Stimulated activated CD4-positive, alpha-beta T cell treated with anti-CD3 and anti-CD28 coated beads, Interleukin-12 subunit alpha, Interleukin-12 subunit beta, amount 100 ng/mL, for 24 hours (primary cell): ENCODE measurements at regions not wholly inside any gene's neighbourhood (a gene's known extent, or its start where the extent isn't known, plus 50 kb on each side); places are given as distances from the start of the nearest gene placed in this dataset.

Source experiments
- DNase-seq, 2 experiments: peaks; one replicate each; pipeline ENCODE4 v3.0.0-alpha.2; 2020; ENCODE audit warnings: low read depth in 2 of 2

DNA sequence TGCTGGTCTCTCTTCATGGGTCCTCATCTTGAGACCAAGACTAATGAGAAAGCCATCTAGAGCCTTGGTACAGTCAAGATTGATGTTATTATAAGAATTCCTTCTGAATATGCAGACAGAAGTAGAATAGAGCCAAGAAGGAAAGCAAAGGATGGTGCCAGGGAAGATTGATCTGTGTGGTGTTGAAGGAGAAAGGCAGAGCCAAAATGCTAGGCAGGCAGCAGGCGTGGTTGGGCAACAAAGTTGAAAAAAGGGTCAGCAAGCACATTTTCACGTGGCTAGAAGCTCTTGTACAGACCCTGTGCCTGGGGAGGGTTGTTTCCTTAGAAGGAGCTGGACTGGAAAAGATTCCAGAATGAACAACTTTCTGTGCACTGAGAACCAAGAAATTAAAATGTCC is 319.7 kb upstream of the ARGLU1 start:
- DNase-seq, result no peak

DNA sequence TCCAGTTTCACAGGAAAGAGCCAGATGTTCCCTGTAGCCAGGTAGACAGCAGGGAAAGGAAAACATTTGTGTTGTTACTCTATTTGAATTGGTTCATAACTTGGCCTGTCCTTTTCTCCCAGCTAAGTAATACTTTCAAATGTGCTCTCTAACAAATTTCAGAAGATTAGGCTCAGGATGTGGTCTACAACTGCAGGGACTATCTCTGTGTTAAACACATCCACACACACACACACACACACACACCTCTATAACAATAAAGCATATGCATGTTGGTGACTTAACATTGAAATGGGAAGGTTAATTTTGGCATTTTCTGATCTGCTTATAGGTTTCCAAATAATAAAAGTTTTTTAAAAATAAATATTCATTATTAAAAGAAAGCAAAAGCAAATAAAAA is 316.0 kb upstream of the ARGLU1 start:
- DNase-seq, result no peak

DNA sequence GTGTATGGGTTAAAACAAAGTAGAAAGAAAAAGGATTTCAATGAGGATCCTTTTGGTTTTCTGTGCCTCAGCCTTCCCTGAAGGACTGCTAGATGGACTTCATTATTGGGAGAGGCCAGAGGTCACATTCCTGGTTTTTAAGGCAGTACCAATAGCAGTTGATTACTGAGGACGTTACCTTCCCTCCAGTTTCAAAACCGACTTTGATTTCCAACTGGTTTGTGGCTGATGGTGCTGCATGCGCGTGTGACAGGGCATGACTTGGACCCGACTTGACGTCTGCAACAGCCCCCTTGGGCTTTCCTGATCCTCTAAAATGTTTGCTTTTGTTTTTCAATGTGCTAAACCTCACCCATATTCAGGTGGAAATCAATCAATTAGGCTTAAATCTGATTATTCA is 314.3 kb upstream of the ARGLU1 start:
- DNase-seq, result no peak

DNA sequence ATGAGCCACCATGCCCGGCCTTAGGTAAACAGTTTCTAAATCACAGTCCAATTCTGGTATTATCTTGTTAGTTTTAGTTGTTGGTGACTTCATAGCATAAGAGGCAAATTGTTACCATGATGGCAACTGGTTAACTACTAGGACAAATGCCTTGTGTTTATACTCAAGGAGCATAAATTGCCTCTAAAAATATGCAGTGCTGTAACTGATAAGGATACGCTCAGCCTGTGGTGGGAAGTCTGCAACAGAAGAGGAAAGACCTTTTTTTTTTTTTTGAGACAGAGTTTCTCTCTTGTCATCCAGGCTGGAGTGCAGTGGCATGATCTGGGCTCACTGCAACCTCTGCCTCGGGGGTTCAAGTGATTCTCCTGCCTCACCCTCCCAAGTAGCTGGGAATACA is 311.9 kb upstream of the ARGLU1 start:
- no peak for DNase-seq

DNA sequence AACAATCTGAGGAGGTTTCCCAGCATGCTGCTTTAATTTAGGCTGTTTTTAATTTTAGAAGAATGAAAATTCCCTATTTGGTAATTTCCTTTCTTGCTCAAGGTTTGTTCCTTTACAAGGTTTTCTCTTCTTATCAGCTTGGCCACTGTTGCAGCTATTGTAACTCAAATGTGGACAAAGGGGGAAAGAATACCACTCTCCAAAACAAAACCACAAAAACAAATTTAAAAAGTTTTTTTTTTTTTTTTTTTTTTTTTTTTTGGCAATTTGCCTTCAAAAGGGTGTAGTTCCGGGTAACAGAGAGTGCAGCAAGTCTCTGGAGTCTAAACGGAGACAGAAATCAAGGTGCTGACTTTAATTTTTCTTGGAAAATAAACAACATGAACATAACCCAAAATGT is 306.4 kb upstream of the ARGLU1 start:
- DNase-seq, result no peak

DNA sequence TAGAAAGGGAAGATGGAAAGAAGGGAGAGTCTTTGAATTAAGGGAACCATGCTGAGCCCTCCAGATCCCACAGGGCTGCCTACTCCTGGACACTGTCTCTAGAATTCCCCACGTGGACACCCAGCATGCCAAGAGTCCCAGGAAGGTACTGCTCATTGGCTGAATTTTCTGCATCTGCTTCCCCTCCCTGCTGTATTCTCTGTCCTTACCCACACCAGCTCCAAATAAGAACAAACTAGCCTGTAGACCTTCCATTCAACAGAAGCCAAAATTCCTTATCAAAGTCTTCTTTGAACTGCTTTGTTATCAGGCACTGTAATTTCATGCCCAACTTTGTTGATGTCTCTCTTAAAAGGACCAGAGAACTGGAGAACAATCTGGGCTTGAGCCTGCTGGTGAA is 305.9 kb upstream of the ARGLU1 start:
- DNase-seq, result no peak

DNA sequence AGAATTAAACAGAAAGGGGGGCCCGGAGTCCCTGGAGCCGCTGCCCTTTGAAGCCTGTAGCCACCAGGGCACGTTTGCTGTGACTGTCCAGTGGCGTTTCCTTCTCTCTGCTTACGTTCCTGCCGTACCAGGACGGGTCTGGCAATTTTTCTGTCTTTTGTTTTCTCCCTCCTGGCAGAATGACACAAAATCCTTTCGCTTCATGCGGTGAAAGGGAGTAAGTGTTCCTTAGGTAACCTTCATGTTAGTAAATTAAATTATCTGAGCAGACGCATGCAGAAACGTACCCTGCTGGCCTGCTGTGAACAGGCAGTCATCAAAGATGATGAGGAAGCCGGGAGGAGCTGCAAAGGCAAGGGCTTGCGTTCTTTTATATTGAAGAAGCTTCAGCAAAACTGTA is 299.3 kb upstream of the ARGLU1 start:
- no peak for DNase-seq

DNA sequence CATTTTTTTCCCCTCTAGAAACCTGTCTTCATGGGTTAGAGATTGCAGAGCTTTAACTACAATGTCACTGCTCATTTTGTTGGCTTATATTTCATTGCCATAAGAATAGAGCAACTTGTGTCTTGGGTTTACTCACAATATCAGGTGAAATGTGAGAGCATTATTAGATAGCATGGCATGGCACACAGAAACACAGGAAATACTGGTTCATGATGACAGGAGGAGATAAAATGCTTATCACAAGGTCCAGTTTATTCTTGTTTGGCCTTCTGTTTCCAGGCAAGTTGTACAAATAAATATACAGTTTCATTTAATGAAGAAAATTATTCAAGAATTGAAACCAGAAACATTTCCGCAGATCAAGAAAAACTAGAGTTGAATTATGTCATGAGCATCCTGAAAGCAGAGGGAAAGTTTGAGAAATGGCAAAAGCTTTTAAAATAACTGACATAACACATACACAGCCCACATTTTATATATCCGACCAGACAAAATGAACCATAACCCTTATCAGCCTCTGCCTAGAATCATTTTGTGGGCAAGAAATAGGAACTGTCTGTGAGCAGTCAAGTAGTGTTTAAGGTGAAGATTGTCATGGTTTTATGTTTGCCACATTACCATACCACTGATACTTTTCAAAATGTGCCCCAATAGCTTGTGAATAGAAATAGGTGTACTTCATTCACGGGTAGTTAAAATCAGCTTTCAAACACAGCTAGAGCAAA is 297.9 kb upstream of the ARGLU1 start:
- no peak for DNase-seq

DNA sequence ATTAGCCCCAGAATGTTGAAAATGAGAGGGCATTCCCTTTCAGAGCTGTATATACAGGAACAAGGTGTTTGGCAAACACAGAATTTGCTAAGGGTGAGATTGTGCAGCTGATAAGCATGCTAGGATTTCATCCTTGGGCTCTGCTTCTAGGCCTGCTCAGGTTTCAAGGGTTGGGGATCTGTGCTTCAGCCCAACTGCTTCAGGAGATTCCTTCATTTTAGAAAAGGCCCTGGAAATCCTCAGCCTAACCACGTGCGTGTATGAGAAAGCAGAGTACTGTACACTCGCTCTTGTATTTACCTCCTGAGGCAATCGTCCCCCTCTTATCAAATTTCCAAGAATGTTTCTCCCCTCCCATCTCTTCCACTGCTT is 291.6 kb upstream of the ARGLU1 start:
- no peak for DNase-seq

DNA sequence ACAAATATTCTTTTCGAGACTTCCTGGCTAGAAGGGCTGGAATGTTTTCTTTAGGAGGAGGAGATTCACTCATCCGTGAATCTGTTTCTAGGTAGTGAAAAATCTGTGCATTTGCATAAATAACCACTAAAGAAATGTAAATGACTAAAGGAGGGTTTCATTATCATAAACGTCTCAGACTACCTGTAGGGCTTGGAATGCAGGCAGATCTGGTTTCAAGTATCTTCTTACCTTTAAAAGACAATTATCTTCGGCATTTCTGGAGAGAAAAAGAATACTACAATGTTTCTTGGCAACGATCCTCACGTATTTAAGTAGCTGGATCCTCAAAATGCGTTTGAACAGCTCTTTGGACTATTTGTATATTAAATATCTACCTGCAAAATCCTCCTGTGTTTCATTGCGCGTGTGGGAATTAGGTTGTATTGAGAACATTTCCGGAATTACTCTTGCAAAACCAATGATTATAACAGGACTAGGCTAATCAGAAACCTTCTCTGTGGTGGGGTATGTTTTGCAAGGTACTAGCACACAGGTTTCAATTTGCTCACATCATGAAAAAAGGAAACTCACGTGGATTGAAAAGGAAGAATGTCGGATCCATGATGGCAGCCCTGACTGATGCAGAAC is 291.1 kb upstream of the ARGLU1 start:
- DNase-seq, result no peak

DNA sequence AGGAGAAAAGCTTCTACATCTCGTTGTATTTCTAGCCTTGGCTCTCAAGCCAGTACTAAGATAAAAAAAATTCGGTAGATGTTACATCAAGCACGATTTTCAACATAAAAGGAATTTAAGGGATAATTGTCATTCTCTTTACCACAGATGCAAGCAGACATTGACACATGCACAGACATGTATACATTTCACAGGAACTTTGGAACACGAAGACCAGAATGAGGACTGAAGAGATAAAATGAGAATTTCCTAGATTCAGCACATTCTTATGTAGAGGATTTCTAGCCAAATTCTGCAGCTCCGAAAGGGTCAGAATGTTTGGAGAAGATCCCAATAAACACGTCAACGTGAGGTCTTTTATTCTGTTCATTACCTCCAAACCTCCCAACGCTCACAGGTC is 284.5 kb upstream of the ARGLU1 start:
- no peak for DNase-seq

DNA sequence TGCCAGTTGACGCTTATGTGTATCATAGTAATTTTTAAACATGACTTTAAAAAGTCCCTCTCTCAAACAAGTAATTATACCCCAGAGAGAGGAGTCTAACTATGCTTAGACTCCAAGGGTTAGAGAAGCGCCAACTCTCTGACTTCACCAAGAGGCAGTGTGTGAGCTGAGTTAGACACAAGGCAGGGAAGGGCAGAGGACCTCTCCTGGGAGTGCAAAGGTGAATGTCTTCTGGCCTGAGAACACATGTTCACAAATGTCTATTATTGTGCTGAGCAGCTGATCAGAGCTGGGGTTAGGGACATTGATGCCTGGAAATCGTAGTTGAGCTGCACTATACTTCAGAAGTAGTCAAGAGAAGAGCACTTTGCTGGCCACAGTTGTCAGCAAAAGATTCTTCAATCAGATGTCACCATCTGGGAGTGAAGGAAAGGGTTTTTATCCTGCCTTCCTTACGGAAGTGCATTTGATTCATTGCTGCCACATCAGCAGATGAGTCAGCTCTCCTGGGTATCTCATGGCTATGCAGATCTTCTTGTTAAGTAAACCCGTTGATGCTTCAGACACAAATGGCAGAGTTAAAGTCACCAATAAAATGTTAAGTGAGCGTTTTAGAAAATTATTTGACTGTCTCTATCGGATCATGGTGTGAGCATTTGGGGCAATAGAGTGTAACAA is 283.2 kb upstream of the ARGLU1 start:
- DNase-seq, result no peak

DNA sequence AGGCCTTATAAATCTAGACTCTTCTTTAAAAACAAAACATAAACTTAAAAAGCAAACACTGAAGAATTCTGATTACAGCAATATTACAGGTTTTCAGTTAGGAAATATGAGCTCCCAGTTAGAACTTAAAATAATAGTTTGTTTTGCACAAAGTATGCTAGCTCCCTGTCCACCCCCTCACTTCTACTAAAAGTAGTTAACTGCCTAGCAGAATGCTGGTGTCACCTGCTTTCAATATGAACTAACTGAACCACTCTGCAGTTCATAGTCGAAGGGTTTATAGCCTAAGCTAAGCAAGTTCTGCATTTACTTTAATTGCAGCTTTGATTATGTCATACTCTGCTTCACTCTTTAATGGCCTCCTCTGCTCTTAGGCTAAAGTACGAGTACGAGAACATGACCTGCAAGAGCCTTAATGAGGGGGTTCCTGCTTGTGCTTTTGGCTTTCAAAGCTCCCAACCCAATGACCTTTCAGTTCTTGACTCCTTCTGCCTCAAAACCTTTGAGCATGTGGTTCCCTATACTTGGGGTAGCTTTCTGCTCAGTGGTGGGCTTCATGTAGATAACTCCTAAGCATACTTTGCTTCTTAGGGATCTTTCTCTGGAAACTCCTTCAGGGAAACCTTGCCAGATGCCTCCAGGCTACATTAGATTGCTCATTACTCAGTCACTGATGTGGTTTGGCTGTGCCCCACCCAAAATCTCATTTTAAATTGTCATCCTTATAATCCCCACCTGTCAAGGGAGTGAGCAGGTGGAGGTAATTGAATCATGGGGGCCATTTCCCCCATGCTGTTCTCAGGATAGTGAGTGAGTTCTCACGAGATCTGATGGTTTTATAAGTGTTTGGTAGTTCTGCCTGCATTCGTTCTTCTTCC is 278.9 kb upstream of the ARGLU1 start:
- DNase-seq, result no peak

DNA sequence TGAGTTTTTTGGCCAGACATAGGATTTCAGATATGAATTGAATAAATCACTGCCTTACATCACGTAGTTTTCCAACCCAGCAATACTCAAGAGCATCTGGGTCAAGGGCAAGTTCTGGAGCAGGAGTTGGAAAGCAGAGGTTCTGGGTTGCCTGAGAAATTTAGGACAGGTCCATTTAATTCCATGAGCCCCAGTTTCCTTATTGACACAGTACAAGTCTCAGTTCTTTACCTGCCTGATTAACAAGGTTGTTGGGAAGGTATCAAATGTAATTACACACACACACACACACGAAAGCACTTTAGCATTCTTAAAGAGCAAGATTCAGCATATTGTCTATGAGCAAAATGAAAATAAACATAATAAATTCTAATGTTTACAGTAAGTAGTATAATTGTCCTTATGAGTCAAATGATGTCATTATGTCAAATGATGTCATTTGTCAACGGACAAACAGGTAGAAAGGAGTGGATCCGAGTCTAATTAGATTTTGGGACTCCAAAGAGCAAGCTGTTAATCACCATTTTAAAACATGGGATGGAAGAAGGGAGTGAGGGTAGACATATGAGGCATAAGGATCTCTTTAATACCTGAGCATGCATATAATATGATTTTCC is 268.4 kb upstream of the ARGLU1 start:
- no peak for DNase-seq

DNA sequence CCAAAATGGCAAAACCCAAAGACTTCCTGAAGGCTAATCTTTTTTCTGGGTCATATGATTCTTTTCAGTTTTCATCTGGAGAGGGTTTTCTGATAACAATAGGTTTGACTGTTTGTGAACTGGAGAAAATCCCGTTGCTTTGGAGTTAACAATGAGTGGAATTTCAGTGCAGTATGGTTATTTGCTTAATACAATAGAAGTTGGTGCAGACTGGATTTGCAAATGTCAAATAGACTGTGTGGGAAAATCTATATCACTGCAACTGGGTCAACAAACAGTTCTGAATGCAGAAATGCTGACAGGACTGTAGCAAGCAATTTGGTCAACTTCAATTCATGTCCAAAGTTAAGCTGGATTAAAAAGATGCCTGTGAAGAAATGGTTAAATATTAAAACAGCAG is 267.5 kb upstream of the ARGLU1 start:
- DNase-seq, result no peak

DNA sequence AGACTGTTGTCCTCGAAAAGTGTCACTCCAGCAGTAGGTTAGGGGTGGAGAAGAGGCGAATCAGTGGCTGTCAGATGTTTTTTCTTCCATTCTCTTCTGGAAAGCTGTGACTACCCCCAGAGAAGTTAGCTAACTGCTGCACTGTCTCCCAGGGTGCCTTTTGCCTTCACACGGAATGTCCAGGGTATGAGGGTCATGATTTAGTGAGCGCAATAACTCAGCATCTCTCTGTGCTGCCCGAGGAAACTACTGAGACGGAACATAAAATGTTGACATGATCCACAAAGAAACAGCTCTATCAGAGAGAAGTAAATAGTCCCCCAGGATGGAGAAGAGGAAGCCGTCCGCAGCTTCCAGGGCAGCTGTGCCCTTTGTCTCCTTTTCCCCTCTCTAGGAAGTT is 254.0 kb upstream of the ARGLU1 start:
- no peak for DNase-seq

DNA sequence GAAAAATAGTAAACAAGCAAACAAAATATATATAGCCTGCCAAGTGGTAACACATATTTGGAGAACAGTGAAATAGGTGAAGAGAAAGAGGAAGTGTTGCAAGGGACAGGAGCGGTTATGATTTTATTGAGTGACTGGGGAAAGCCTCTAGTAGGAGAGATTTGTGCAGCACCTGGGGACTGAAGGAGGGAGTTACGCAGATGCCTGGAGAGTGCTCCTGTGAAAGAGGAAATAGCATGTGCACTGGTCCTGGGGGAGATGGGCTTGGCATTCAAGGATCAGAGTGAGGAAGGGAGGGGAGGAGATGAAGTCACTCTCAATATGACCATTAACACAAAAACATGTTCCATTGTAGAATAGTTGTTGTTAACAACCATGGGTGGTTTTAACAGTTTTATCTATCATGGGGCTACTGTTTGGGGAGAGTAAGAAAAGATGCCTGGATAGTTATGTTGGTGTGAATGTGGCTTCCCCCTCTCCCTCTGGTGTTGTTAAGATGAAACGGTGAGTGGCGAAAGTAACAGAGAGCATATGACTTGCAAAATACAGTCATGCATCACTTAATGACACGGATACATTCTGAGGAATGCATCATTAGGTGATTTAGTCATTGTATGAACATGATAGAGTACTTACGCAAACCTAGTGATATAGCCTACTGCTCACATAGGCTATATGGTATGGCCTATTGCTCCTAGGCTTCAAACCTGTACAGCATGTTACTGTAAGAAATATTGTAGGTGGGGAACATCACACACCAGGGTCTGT is 251.7 kb upstream of the ARGLU1 start:
- DNase-seq, result no peak

DNA sequence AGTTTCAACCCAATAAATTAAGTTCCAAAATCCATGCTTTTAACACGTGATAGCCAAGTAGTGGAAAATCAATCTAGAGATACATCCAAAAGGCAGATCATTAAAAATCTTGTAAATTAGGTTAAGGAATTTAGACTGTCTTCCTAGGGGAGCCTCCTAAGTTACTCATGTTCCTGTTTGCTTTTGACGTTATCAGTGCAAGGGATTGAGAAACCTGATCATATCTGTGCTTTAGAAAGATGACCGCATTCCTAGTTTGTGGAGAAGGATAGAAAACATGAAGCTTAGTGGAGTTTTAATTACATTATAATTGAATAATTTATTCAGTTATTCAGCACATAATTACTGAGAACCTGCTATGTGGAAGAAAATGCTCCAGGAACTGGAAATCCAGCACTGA is 251.0 kb upstream of the ARGLU1 start:
- DNase-seq, result no peak

DNA sequence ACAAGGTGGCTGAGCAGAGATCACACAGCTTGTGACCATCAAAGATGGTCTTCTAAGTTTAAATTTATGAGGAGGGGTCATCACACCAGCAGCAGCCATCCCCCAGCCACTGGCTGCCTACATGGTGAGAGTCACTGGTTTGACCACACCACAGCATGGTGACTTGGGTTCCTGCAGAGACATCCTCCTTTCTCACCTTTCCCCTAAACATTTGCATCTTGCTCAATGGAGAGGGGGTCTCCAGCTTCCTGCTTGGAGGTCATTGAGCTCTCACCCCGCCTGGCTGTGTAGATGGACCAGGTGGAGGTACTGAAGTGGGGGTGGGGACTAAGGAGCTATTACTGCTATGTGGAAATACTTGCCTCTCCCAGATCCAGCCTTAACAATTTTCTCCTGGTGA is 247.6 kb upstream of the ARGLU1 start:
- DNase-seq, result no peak

DNA sequence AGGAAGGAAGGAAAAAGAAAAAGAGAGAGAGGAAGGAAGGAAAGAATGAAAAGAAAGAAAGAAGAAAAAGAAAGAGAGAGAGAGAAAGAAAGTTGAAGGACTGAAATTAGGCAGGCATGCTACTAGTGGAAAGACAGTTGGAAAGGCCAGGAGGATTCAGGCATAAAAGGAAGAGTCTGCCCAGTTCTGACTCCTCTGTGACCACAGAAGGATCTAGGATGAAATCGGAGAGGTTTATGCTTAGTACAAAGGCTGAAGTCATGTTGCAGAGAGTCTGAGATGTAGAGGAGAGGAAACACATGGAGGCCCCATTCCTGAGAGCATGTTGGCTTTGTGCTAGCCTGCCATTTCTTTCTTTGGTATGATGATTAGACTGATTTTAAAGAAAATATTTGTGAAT is 246.5 kb upstream of the ARGLU1 start:
- DNase-seq, result no peak

DNA sequence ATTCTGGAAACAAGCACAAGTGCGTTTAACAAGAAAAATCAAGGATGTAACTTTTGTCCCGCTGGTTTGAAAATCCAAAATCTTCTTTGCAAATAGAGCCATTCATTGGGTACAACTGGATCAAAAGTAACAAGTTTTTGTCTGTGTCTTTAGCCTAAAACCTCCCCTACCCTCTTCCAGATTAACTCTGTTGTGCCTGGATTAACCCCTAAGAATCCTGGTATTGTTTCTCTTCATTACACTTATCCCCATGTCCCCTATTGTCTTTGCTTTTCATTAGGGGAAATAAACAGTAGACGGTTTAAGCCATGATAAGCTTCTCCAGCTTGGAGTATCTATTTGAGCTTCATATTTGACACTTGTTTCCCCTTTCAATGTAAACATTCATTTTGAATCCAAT is 242.1 kb upstream of the ARGLU1 start:
- DNase-seq, result no peak
